HG02588 (cell line): ENCODE measurements at regions not wholly inside any gene's neighbourhood (a gene's known extent, or its start where the extent isn't known, plus 50 kb on each side); places are given as distances from the start of the nearest gene placed in this dataset.
A peak's percentile ranks its signal among the peaks of the same experiment; 100 is the strongest.
"Not testable (repeated sequence)": the region's sequence is repeated elsewhere in the genome, so short reads cannot be mapped to it uniquely, and the experiment has no call there.

Experiments
- ATAC-seq: cut with Tn5 transposase; IDR thresholded peaks from one replicate; pipeline ENCODE4 v1.9.1; 2021; ENCODE audit warnings: mild to moderate bottlenecking, moderate library complexity; ENCODE audit not compliant: unreplicated experiment

DNA sequence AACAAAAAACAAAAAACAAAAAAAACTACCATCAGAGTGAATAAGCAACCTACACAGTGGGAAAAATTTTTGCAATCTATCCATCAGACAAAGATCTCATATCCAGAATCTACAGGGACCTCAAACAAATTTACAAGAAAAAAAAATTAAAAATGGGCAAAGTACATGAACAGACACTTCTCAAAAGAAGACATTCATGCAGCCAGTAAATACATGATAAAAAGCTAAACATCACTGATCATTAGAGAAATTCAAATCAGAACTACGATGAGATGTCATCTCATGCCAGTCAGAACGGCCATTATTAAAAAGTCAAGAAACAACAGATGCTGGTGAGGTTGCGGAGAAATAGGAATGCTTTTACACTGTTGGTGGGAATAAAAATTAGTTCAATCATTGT is 466.5 kb upstream of the ATXN7L3B start:
- no peak for ATAC-seq

- no peak for ATAC-seq
Measured at GRCh38 chr12:74076918-74077317, 460.7 kb upstream of the ATXN7L3B start.

GRCh38 chr12:74105434-74105833 is 432.2 kb upstream of the ATXN7L3B start:
- ATAC-seq, result no peak

- ATAC-seq, result no peak
Measured at GRCh38 chr12:74108729-74109128, 428.9 kb upstream of the ATXN7L3B start.

GRCh38 chr12:74111688-74112360 is 425.8 kb upstream of the ATXN7L3B start:
- peak; percentile 71 for ATAC-seq

DNA sequence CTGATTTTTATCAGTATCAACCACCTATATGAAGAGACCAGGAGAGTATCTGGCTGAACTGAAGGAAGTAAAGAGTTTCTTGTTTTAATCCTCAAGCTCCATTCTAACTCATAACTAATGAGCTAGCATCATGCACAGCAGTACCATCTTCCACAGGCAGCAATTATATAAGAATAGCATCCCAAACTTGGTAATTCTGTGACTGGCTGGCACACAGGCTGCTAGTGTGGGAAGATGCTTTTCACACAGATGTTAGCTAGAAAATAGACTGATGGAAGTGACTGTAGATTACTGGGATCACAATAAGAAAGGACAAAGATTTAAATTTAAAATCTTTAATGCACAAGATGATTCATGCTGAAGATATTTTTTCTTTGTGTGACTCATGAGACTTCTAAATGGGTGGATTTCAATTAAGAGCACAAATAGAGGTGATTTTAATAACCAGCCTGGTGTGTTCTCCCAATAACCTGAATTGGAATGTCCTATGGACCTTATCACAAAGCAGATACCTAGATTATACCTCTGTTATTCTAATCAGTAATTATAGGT is 417.7 kb upstream of the ATXN7L3B start:
- ATAC-seq, result no peak

DNA sequence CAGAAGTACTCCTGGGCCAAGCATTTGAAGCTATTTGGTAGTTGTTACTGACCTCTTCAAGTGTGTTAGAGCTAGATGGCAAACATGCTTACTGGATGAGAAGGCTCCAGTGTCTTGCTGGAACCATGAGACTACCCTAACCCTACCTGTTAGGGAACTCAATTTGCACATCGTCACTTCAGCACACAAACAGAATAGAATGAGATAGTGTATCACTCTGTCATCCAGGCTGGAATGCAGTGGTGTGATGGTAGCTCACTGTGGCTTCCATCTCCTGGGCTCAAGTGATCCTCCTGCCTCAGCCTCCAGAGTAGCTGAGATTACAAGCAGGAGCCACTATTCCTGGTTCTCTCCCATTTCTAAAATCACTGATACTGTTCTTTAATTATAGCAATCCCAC is 417.0 kb upstream of the ATXN7L3B start:
- no peak for ATAC-seq

DNA sequence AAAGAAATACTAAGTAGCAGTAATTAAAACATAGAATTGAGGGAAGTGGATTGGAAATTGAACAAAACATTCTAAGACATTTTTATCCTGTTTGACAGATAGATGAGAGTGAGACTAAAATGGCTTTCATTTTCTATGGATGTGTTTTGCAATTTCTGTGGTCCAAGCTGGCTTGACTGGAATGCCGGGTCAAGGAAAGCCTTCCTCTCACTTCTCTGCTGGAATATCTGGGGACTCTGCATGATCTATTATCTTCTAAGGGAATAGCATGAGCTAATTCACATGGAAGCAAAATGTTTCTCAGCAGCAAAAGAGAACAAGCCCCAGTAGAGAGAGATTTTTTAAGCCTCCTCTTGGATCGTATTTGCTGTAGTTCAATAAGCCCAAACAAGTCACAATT is 407.9 kb upstream of the ATXN7L3B start:
- no peak for ATAC-seq

GRCh38 chr12:74144396-74144795 is 393.2 kb upstream of the ATXN7L3B start:
- ATAC-seq, result no peak

GRCh38 chr12:74145328-74145727 is 392.3 kb upstream of the ATXN7L3B start:
- ATAC-seq, result no peak

DNA sequence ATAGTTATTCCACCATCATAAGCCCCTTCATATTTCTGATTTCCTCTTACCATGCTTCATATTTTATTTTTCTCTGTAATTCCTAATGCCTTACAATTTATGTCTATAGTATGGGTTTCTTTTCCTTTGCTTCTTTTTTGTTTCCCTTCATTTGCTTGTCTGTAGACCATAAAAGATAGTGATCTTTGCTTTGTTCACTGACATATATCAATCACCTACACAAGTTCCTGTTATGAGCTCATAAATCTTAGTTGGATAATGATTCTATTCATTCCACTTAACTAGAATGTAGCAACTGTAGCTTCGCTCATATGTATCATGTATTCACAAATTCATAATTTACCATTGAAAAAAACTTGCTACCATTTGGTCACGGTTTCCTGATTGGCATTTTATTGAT is 388.8 kb upstream of the ATXN7L3B start:
- no peak for ATAC-seq

- no peak for ATAC-seq
Measured at GRCh38 chr12:74152370-74152769, 385.3 kb upstream of the ATXN7L3B start.

GRCh38 chr12:74166096-74166495 is 371.5 kb upstream of the ATXN7L3B start:
- ATAC-seq, result no peak

DNA sequence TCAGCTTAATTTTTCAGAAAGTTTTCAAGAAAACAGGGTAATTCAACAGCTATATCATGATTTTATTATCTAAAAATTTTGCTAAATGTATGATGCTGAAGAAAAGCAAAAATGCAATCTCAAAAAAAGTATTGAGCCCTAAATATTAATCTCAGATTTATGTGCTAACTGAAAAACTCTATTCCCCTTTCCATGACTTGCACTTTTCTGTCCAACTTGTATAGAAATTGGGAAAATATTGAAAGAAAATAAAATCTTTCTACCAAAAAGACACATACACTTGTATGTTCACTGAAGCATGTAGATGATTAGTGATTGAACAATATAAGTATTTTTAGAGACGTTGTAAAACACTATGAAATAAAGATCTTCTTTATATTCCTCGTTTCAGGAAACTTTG is 368.0 kb upstream of the ATXN7L3B start:
- no peak for ATAC-seq

GRCh38 chr12:74170645-74171477 is 366.8 kb upstream of the ATXN7L3B start:
- ATAC-seq, result no peak

DNA sequence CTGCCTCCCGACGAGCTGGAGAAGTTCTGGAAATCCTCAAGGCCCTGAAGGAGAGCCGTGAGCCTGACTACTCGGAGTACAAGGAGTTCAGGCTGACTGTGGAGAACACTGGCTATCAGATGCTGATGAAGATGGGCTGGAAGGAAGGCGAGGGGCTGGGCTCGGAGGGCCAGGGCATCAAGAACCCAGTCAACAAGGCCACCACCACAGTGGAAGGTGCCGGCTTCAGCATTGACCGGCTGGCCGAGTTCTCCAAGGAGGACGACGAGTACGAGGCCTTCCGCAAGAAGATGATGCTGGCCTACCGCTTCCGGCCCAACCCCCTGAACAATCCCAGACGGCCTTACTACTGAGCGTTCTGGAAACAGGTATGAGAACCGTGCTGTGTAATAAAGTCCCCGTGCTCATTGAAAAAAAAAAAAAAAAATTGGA is 366.1 kb upstream of the ATXN7L3B start:
- ATAC-seq, result no peak

DNA sequence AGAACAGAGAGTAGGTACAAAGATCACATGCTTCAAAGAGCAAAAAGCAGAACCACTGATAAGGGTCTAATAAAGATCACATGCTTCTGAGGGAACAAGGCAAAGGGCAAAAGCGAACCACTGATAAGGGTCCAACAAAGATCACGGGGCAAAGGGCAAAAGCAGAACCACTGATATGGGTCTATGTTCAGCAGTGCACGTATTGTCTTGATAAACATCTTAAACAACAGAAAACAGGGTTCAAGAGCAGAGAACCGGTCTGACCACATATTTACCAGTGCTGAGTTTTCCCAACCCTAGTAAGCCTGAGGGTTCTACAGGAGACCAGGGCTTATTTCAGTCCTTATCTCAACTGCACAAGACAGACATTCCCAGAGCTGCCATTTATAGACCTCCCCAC is 362.7 kb upstream of the ATXN7L3B start:
- ATAC-seq, result not testable (repeated sequence)

GRCh38 chr12:74185360-74185759 is 352.3 kb upstream of the ATXN7L3B start:
- no peak for ATAC-seq

DNA sequence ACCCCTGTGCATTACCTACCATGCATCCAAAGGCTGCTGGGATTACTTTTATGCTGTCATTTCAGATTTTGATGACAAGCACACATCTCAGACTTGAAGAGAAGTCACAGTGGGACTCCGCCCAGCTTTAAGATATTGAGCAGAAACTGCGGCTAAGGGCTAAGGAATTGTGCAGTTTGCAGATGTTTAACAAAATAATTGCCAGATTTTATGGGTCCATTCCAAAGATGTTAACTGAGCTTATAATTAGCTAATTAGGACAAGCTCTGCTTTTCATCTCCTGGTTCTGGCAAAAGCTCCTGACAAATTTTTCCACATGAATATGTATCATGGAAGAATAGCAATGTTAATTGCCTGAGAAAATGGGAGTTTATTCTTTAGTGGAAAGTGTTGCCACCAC is 344.4 kb upstream of the ATXN7L3B start:
- no peak for ATAC-seq

- ATAC-seq, result no peak
Measured at GRCh38 chr12:74204236-74204635, 333.4 kb upstream of the ATXN7L3B start.

GRCh38 chr12:74227846-74228545 is 309.6 kb upstream of the ATXN7L3B start:
- no peak for ATAC-seq
